SH-SY5Y (cell line): ENCODE measurements at regions not wholly inside any gene's neighbourhood (a gene's known extent, or its start where the extent isn't known, plus 50 kb on each side); places are given as distances from the start of the nearest gene placed in this dataset.

Source experiments
- GATA2 ChIP-seq: IDR thresholded peaks from 2 replicates; pipeline ENCODE4 v1.6.1; 2011; ENCODE audit warnings: mild to moderate bottlenecking, low read depth, low read length
- GATA3 ChIP-seq: IDR thresholded peaks from 2 replicates; pipeline ENCODE4 v1.6.1; 2011; ENCODE audit warnings: low read depth, mild to moderate bottlenecking, low read length, moderate library complexity

GRCh38 chr17:55617441-55617840 lies 105.2 kb downstream of the TMEM100 start:
- TF ChIP-seq GATA2, result no peak
- TF ChIP-seq GATA3, result no peak
